Lung (tissue), 11 donors: ENCODE measurements at regions not wholly inside any gene's neighbourhood (a gene's known extent, or its start where the extent isn't known, plus 50 kb on each side); places are given as distances from the start of the nearest gene placed in this dataset.

Source experiments
- ATAC-seq: fragments of 200-7000 bp; cut with Tn5 transposase; one replicate; pipeline ENCODE4 v1.9.1; 2020; ENCODE audit warnings: moderate number of reproducible peaks; ENCODE audit not compliant: insufficient read depth, low FRiP score
- DNase-seq, 3 donors: peaks; one replicate each; pipeline ENCODE4 v3.0.0-alpha.2; 2013 to 2017
- H3K27ac ChIP-seq, 2 donors: one replicate each; pipeline ENCODE4 v1.5.1; 2013; ENCODE audit warnings: mild to moderate bottlenecking in 2 of 2, moderate library complexity in 2 of 2, control low read depth in 1 of 2, inconsistent platforms in 1 of 2, low read depth in 1 of 2, low read length in 1 of 2
- H3K27me3 ChIP-seq, 3 donors: one replicate each; pipeline ENCODE4 v1.5.1; 2013; ENCODE audit warnings: low read length in 2 of 3; ENCODE audit not compliant: control insufficient read depth in 3 of 3, insufficient read depth in 3 of 3
- H3K36me3 ChIP-seq, 4 donors: one replicate each; pipeline ENCODE4 v1.5.1; 2013; ENCODE audit warnings: low read length in 4 of 4, mild to moderate bottlenecking in 1 of 4, moderate library complexity in 1 of 4; ENCODE audit not compliant: control insufficient read depth in 4 of 4, insufficient read depth in 4 of 4
- H3K4me1 ChIP-seq, 5 donors: one replicate each; pipeline ENCODE4 v1.5.1; 2013; ENCODE audit warnings: low read length in 5 of 5, mild to moderate bottlenecking in 2 of 5, moderate library complexity in 1 of 5; ENCODE audit not compliant: control insufficient read depth in 5 of 5, insufficient read depth in 5 of 5
- H3K4me3 ChIP-seq: one replicate; pipeline ENCODE4 v1.5.1; 2013; ENCODE audit warnings: mild to moderate bottlenecking, control low read depth, moderate library complexity
- H3K9ac ChIP-seq, 2 donors: one replicate each; pipeline ENCODE4 v1.5.1; 2013; ENCODE audit warnings: low read length in 2 of 2, control low read depth in 1 of 2; ENCODE audit not compliant: insufficient read depth in 1 of 2
- H3K9me3 ChIP-seq, 4 donors: one replicate each; pipeline ENCODE4 v1.5.1; 2013; ENCODE audit warnings: low read length in 3 of 4, mild to moderate bottlenecking in 1 of 4, moderate library complexity in 1 of 4; ENCODE audit not compliant: control insufficient read depth in 4 of 4, insufficient read depth in 3 of 4
- CTCF ChIP-seq: IDR thresholded peaks from 2 replicates; pipeline ENCODE4 v1.5.1; 2012; ENCODE audit warnings: mild to moderate bottlenecking; ENCODE audit errors: control extremely low read depth, extremely low read depth
- WGBS, 2 donors: extraction: QIAGEN DNeasy Blood & Tissue Kit; methylation state at CpG; one replicate each; pipeline ENCODE4 v1.1.7; 2013; 5-methylcytosine and 5-hydroxymethylcytosine counted together
- donor health status: control.
- donor health status: control.
- donor health status: Bipolar disorder and iron deficiency.
- donor health status: healthy.
- donor health status: DM: yes; HTN: yes; CAD: no.

GRCh38 chr15:70461017-70461416, 302.3 kb downstream of the UACA start:
- no peak overlapping the region for H3K4me3 ChIP-seq
- 81 to 84% methylated on average over 1 of the region's 1 CpG for WGBS, 2 donors
- H3K27ac ChIP-seq: no peak overlapping the region
- no peaks in the 10 kb centered on the region for H3K36me3 ChIP-seq
- DNase-seq (no peak), ATAC-seq (no peak)
- no peak for TF ChIP-seq CTCF
- H3K27me3 ChIP-seq: no peaks in the 10 kb centered on the region
- H3K9me3 ChIP-seq: peaks cover 0 to 2% (median 0%) of the 10 kb centered on the region in 4 donors
- H3K9ac ChIP-seq: no peak overlapping the region
- peaks cover 0 to 4% (median 0%) of the 10 kb centered on the region in 5 donors for H3K4me1 ChIP-seq

DNA sequence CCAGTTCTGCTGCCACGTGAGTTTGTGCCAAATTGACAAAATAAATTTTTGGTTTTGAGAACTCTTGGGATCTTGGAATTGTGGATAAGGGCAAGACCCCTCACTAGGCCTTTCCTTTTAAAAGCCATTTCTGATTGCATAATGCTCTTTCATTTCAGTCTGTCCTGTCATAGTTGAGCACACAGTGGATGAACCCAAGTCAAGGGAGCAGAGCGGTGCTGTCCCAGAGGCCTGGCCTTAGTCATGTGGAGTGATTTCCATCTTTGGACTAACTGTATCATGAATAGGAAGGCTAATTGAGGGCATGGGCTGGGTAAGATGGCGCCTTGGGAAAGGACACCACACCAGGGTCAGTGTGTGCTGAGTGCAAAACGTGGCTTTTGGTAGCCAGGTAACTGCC, 304.0 kb downstream of the UACA start:
- ATAC-seq (no peak), DNase-seq (no peak)
- Histone ChIP-seq H3K9me3 (no peaks in the 10 kb centered on the region), H3K4me3 (no peak overlapping the region), H3K36me3 (no peaks in the 10 kb centered on the region), H3K9ac (no peak overlapping the region), H3K27ac (no peak overlapping the region), H3K4me1 (peaks cover 0 to 4% (median 0%) of the 10 kb centered on the region in 5 donors), H3K27me3 (no peaks in the 10 kb centered on the region)
- no peak for TF ChIP-seq CTCF
- 91 to 95% methylated on average over 4 of the region's 4 CpGs for WGBS, 2 donors

DNA sequence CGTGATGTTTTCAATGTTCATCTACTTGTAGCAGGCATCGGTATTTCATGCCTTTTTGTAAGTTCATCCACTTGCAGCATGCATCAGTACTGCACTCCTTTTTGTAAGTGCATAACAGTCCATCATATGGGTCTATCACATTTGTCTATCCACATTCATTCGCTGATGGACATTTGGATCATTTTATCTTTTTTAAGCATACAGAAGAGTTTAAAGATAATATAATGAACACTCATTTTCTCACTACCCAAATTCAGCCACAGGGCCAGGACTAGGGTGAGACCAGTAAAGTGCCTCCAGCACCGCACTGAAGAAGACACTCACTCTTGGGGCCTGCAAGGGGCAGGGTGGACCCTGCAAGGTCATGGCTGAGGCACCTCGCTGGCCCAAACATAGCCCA, 309.6 kb downstream of the UACA start:
- no peak overlapping the region for H3K27ac ChIP-seq
- ATAC-seq (no peak), DNase-seq (no peak)
- H3K27me3 ChIP-seq: peaks cover 0 to 15% (median 0%) of the 10 kb centered on the region in 3 donors
- no peak overlapping the region for H3K9ac ChIP-seq
- H3K4me3 ChIP-seq: no peak overlapping the region
- H3K4me1 ChIP-seq: peaks cover 0 to 1% (median 0%) of the 10 kb centered on the region in 5 donors
- 84 to 86% methylated on average over 5 of the region's 5 CpGs for WGBS, 2 donors
- no peaks in the 10 kb centered on the region for H3K9me3 ChIP-seq
- no peak for TF ChIP-seq CTCF
- H3K36me3 ChIP-seq: no peaks in the 10 kb centered on the region

DNA sequence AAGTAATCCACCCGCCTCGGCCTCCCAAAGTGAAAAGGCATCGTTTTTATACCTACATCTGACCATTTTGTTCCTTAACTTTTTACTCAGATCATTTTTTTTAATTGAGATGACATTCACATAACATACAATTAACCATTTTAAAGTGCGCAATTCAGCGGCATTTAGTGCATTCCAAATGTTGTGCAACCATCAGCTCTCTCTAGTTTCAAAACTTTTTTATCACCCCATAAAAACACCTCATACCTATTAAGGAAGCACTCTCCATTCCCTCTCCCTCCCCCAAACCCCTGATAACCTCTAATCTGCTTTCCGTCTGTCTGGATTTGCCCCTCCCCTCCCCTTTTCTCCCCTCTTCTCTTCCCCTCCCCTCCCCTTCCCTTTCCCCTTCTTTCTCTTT, 310.1 kb downstream of the UACA start:
- TF ChIP-seq CTCF: no peak
- H3K27me3 ChIP-seq: peaks cover 0 to 18% (median 0%) of the 10 kb centered on the region in 3 donors
- H3K4me3 ChIP-seq: no peak overlapping the region
- H3K9me3 ChIP-seq: no peaks in the 10 kb centered on the region
- no peak overlapping the region for H3K9ac ChIP-seq
- DNase-seq (no peak), ATAC-seq (no peak)
- H3K36me3 ChIP-seq: no peaks in the 10 kb centered on the region
- WGBS, 2 donors: 70 to 71% methylated on average over 6 of the region's 6 CpGs
- peaks cover 0 to 4% (median 1%) of the 10 kb centered on the region in 5 donors for H3K4me1 ChIP-seq
- no peak overlapping the region for H3K27ac ChIP-seq
